MCF 10A (cell line): ENCODE measurements at regions not wholly inside any gene's neighbourhood (a gene's known extent, or its start where the extent isn't known, plus 50 kb on each side); places are given as distances from the start of the nearest gene placed in this dataset.

Source experiments
- BruUV-seq: library from RNA; stranded (reverse); fragments of 400-500 nt; replicated peaks from 2 replicates; lab custom pipeline; 2021; lab: Mats Ljungman, UMichigan
- CTCF ChIA-PET: fragments of 300-600 bp; sonication (Branson Sonifier 250); formaldehyde crosslinking; extraction: SDS; loops from one replicate; lab custom pipeline; 2021; ENCODE audit warnings: antibody characterized with exemption, inconsistent platforms; lab: Yijun Ruan, JAX
- POLR2A ChIA-PET: fragments of 300-600, 350-650 bp; sonication (Branson Sonifier 250); formaldehyde crosslinking; extraction: SDS; loops from one replicate; lab custom pipeline; 2020; ENCODE audit warnings: antibody characterized with exemption, inconsistent platforms; lab: Yijun Ruan, JAX
- DNase-seq: peaks from one replicate; pipeline ENCODE4 v3.0.0-alpha.2; 2018; ENCODE audit not compliant: unreplicated experiment
- H3K27ac Mint-ChIP-seq: one replicate; pipeline ENCODE4 v1.8.0; 2022; ENCODE audit warnings: mild to moderate bottlenecking, low read depth, mixed read lengths; ENCODE audit not compliant: unreplicated experiment
- H3K27me3 Mint-ChIP-seq: one replicate; pipeline ENCODE4 v1.8.0; 2022; ENCODE audit warnings: mixed read lengths; ENCODE audit not compliant: insufficient read depth, unreplicated experiment
- H3K36me3 Mint-ChIP-seq: one replicate; pipeline ENCODE4 v1.8.0; 2022; ENCODE audit warnings: mild to moderate bottlenecking, moderate library complexity, mixed read lengths; ENCODE audit not compliant: insufficient read depth, unreplicated experiment
- H3K4me1 Mint-ChIP-seq: one replicate; pipeline ENCODE4 v1.8.0; 2022; ENCODE audit warnings: mixed read lengths; ENCODE audit not compliant: insufficient read depth, unreplicated experiment
- H3K4me3 Mint-ChIP-seq: one replicate; pipeline ENCODE4 v1.8.0; 2022; ENCODE audit warnings: mild to moderate bottlenecking, moderate library complexity, mixed read lengths; ENCODE audit not compliant: unreplicated experiment
- H3K9me3 Mint-ChIP-seq: one replicate; pipeline ENCODE4 v1.8.0; 2022; ENCODE audit warnings: mixed read lengths; ENCODE audit not compliant: unreplicated experiment
- intact Hi-C: fragments of 100-400 bp; cut with micrococcal nuclease; formaldehyde crosslinking; loops from 2 replicates; pipeline ENCODE4 v1.14.1; 2022
- TF ChIP-seq, protein P1 (sequence below): fragments of 200-600 bp; IDR thresholded peaks from one replicate; pipeline ENCODE4 v1.8.0; 2022; ENCODE audit warnings: antibody characterized with exemption, mild to moderate bottlenecking; ENCODE audit not compliant: unreplicated experiment

DNA sequence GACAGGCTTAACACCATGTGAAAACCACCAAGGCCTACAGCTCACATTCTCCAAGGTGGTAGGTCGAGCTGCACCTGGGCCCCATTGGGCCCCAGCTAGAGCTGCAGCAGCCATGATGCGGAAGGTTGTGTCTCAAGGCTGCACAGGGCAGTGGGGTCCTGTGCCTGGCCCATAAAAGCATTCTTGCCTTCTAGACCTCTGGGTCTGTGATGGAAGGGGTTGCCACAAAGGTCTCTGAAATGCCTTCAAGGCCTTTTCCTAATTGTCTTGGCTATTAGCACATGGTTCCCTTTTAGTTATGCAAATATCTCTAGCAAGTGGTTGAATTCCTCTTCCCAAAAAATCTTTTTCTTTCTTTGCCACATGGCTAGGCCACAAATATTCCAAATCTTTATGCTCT lies 52.5 kb upstream of the C11orf58 start:
- H3K4me3 Mint-ChIP-seq: no peak overlapping the region
- TF ChIP-seq, protein P1, sequence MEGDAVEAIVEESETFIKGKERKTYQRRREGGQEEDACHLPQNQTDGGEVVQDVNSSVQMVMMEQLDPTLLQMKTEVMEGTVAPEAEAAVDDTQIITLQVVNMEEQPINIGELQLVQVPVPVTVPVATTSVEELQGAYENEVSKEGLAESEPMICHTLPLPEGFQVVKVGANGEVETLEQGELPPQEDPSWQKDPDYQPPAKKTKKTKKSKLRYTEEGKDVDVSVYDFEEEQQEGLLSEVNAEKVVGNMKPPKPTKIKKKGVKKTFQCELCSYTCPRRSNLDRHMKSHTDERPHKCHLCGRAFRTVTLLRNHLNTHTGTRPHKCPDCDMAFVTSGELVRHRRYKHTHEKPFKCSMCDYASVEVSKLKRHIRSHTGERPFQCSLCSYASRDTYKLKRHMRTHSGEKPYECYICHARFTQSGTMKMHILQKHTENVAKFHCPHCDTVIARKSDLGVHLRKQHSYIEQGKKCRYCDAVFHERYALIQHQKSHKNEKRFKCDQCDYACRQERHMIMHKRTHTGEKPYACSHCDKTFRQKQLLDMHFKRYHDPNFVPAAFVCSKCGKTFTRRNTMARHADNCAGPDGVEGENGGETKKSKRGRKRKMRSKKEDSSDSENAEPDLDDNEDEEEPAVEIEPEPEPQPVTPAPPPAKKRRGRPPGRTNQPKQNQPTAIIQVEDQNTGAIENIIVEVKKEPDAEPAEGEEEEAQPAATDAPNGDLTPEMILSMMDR: no peak
- H3K27me3 Mint-ChIP-seq: peaks cover 25% of the 10 kb centered on the region
- BruUV-seq: no TSS peak
- no peak overlapping the region for H3K27ac Mint-ChIP-seq
- DNase-seq: no peak
- no peaks in the 10 kb centered on the region for H3K9me3 Mint-ChIP-seq
- CTCF ChIA-PET: no interaction called here
- POLR2A ChIA-PET: no interaction called here
- H3K4me1 Mint-ChIP-seq: no peaks in the 10 kb centered on the region
- no peaks in the 10 kb centered on the region for H3K36me3 Mint-ChIP-seq
- intact Hi-C loops: no loop called here

DNA sequence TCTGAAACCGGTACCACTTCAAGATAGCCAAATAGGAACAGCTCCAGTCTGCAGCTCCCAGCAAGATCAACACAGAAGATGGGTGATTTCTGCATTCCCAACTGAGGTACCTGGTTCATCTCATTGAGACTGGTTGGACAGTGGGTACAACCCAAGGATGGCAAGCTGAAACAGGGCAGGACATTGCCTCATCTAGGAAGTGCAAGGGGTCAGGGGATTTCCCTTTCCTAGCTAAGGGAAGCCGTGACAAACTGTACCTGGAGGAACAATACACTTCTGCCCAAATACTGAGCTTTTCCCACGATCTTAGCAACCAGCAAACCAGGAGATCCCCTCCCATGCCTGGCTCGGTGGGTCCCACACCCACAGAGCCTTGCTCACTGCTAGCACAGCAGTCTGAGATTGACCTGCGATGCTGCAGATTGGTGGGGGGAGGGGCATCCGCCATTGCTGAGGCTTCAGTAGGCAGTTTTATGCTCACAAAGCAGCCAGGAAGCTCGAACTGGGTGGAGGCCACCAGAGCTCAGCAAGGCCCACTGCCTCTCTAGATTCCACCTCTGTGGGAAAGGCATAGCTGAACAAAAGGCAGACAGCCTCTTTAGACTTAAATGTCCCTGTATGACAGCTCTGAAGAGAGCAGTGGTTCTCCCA lies 59.9 kb upstream of the C11orf58 start:
- H3K27me3 Mint-ChIP-seq: peaks cover 25% of the 10 kb centered on the region
- no TSS peak for BruUV-seq
- no peak for DNase-seq

DNA sequence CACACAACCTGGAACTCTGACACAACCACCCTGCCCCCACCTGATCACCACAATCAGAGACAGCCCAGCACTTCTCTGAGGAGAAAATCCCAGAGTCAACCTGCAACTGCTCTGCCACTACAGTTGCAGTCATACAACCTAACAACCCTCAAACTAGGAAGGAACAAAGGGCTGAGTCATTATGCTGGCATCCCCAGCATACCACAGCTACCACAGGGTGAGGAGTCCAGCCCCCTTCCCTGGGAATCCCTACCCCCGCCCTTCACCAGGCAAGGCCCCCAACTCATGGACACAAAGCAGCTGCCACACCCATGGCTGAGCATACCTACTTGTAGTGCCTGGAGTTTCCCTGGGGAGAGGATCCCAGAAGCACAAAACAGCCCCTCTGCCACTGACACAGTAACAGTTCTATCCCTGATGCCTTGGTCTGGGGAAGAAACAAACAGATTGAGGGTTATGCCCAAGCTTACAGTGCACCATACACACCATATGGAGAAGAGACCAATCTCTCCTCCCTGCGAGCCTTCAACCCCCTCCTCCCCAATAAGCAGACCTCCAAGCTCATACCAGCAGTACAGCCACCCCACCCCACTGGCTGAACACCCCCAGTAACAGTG lies 68.5 kb upstream of the C11orf58 start:
- H3K27me3 Mint-ChIP-seq: no peaks in the 10 kb centered on the region

More for the DNA sequence above, 59.9 kb upstream of the C11orf58 start:
- Mint-ChIP-seq H3K4me3 (no peak overlapping the region), H3K27ac (no peak overlapping the region), H3K9me3 (peaks cover 19% of the 10 kb centered on the region), H3K36me3 (peaks cover 5% of the 10 kb centered on the region), H3K4me1 (no peaks in the 10 kb centered on the region)
- TF ChIP-seq, protein P1: no peak
- ChIA-PET CTCF (interaction anchor here (0.6 kb wide), 1 partner anchor 17 kb away, joined by 3 read pairs; no protein-coding TSS in a partner anchor), POLR2A (interaction anchor here (1.3 kb wide), 1 partner anchor 10 kb away, joined by 4 read pairs; no protein-coding TSS in a partner anchor)
- intact Hi-C loops: no loop called here

More for the DNA sequence above, 68.5 kb upstream of the C11orf58 start:
- H3K4me3 Mint-ChIP-seq: no peak overlapping the region
- intact Hi-C loops: no loop called here
- H3K36me3 Mint-ChIP-seq: peaks cover 6% of the 10 kb centered on the region
- peak; percentile 66 for DNase-seq
- no TSS peak for BruUV-seq
- POLR2A ChIA-PET: no interaction called here
- H3K9me3 Mint-ChIP-seq: peaks cover 10% of the 10 kb centered on the region
- peak overlapping the region; percentile 64 for H3K27ac Mint-ChIP-seq
- TF ChIP-seq, protein P1: no peak
- H3K4me1 Mint-ChIP-seq: peaks cover 11% of the 10 kb centered on the region
- CTCF ChIA-PET: no interaction called here
